Karpas-422 (cell line): ENCODE measurements at regions not wholly inside any gene's neighbourhood (a gene's known extent, or its start where the extent isn't known, plus 50 kb on each side); places are given as distances from the start of the nearest gene placed in this dataset.

ENCODE experiments used
- DNase-seq: peaks from one replicate; pipeline ENCODE4 v3.0.0-alpha.2; 2015
- H2AFZ ChIP-seq: fragments of 200-600 bp; sonication (generic); 2 replicates; pipeline ENCODE4 v1.6.1; 2014; ENCODE audit warnings: antibody characterized with exemption, low read length, mixed read lengths
- H3K27ac ChIP-seq: fragments of 200-600 bp; sonication (generic); 2 replicates; pipeline ENCODE4 v1.5.1; 2014; ENCODE audit warnings: mild to moderate bottlenecking, low read length, moderate library complexity
- H3K27me3 ChIP-seq: fragments of 200-600 bp; sonication (generic); 2 replicates; pipeline ENCODE4 v1.6.1; 2014; ENCODE audit warnings: low read length, mixed read lengths
- H3K36me3 ChIP-seq: fragments of 200-600 bp; sonication (generic); 2 replicates; pipeline ENCODE4 v1.6.1; 2014; ENCODE audit warnings: low read length, mixed read lengths; ENCODE audit not compliant: insufficient read depth
- H3K4me1 ChIP-seq: fragments of 200-600 bp; sonication (generic); 2 replicates; pipeline ENCODE4 v1.6.1; 2014; ENCODE audit warnings: mild to moderate bottlenecking, low read length, mixed read lengths
- H3K4me2 ChIP-seq: fragments of 200-600 bp; sonication (generic); 2 replicates; pipeline ENCODE4 v1.6.1; 2014; ENCODE audit warnings: low read length, low read depth, mild to moderate bottlenecking; ENCODE audit not compliant: poor library complexity, severe bottlenecking
- H3K4me3 ChIP-seq: fragments of 200-600 bp; sonication (generic); 2 replicates; pipeline ENCODE4 v1.5.1; 2014; ENCODE audit warnings: mild to moderate bottlenecking, antibody characterized with exemption, low read length, mixed read lengths
- H3K79me2 ChIP-seq: fragments of 200-600 bp; sonication (generic); 2 replicates; pipeline ENCODE4 v1.6.1; 2014; ENCODE audit warnings: mild to moderate bottlenecking, low read length, mixed read lengths
- H3K9ac ChIP-seq: fragments of 200-600 bp; sonication (generic); 2 replicates; pipeline ENCODE4 v1.6.0; 2014; ENCODE audit warnings: low read length
- H3K9me2 ChIP-seq: fragments of 200-600 bp; sonication (generic), shearing (Covaris generic); replicated peaks from 2 replicates; pipeline ENCODE4 v1.6.0; 2014; ENCODE audit warnings: mild to moderate bottlenecking, low read length, moderate library complexity; ENCODE audit not compliant: insufficient read depth
- H3K9me3 ChIP-seq: fragments of 300-700, 200-600 bp; sonication (generic); 2 replicates; pipeline ENCODE4 v1.6.1; 2014; ENCODE audit warnings: low read length, mixed read lengths
- H4K20me1 ChIP-seq: fragments of 200-600 bp; sonication (generic); 2 replicates; pipeline ENCODE4 v1.6.1; 2014; ENCODE audit warnings: mild to moderate bottlenecking, antibody characterized with exemption, low read length, low read depth; ENCODE audit not compliant: insufficient read depth

DNA sequence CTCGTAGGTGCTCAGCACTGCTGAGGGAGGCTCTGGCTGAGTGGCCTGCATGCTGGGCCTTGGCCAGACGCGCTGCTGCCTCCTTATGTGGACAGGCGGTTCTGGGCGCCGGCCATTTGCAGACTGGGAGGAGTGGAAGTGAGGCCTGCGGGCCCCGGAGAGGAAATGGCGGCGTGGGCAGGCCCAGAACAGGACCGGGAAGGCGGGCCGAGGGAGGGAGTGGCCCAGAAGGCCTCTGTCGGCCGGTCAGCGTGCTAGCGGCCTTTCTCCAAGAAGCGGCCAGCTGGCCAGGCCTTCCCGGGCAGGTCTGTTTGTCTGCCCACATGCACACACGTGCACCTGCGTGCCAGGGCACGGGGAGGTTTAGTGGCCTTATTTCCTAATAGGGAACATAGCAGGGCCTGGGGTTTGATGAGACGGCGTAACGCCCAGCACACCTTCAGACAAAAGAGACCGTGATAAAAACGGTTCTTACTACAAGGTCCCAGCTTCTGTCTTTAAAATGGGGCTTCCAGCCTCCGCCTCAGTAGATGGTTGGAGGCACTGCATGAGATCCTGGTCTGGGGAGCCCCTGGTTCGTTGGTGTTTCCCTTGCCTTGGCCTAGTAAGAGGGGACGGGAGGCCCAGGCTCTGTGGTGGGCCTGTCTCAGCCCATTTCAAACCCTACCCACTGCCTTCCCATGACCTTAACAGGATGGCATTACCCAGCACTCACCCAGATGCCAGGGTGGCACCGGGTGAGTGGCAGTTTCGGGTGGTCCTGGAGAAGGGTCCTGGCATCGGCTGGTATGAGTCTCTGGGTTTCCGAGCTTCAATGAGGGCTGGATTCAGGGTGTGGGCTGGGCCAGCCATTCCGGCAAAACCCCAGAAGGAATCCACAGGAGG lies 65.1 kb upstream of the PPARA start:
- Histone ChIP-seq H3K4me1 (no peaks in the 10 kb centered on the region), H2AFZ (no peak overlapping the region), H3K27me3 (no peaks in the 10 kb centered on the region), H3K9me2 (no peaks in the 10 kb centered on the region), H3K9ac (no peak overlapping the region), H4K20me1 (peaks cover 10% of the 10 kb centered on the region), H3K79me2 (peaks cover 72% of the 10 kb centered on the region), H3K9me3 (no peaks in the 10 kb centered on the region), H3K4me2 (no peak overlapping the region), H3K27ac (no peak overlapping the region), H3K36me3 (no peaks in the 10 kb centered on the region), H3K4me3 (no peak overlapping the region)
- no peak for DNase-seq

DNA sequence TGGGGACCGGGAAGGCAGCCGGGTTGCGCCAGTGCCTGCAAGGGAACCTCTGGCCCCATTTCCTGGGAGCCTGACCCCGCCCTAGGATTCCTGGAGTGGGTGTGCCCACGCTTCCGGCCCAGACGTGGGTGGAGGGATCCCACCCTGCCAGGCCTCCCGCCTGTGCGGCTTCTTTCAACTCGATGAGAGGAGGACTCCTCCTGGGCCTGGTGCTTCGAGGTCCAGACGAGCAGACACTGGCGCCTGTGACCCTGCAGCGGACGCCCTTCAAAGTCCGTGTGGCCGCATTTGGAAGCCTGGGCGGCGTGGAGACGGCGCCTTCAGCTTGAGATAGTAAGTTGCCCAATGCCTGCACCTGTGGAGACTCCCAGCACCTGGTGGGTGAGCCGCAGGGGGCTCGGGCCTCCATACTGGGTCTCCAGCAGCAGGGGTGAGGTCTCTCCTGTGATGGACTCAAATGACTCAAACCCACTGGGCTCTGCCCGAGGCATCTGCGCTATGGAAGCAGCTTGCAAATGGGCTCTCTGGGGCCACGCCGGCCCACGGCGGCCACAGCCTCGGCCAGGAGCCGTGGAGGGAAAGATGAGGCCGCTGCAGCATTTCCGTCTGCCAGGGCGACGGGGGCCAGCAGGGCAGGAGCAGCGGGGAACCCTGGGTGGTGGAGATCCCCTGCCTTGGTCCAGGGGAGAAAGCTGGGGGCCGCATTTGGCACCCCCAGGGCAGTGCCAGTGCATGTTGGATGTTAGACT lies 64.3 kb upstream of the PPARA start:
- H3K4me2 ChIP-seq, result no peak overlapping the region
- no peak for DNase-seq
- H2AFZ ChIP-seq, result no peak overlapping the region
- H3K9me3 ChIP-seq, result no peaks in the 10 kb centered on the region
- peaks cover 71% of the 10 kb centered on the region for H3K79me2 ChIP-seq
- no peak overlapping the region for H3K4me3 ChIP-seq
- no peaks in the 10 kb centered on the region for H3K27me3 ChIP-seq
- no peaks in the 10 kb centered on the region for H3K4me1 ChIP-seq
- H3K9me2 ChIP-seq, result no peaks in the 10 kb centered on the region
- H4K20me1 ChIP-seq, result peaks cover 10% of the 10 kb centered on the region
- no peak overlapping the region for H3K27ac ChIP-seq
- H3K9ac ChIP-seq, result no peak overlapping the region
- 0 out of 2 replicates have a peak, but pooled peaks cover 5% of the 10 kb centered on the region for H3K36me3 ChIP-seq

DNA sequence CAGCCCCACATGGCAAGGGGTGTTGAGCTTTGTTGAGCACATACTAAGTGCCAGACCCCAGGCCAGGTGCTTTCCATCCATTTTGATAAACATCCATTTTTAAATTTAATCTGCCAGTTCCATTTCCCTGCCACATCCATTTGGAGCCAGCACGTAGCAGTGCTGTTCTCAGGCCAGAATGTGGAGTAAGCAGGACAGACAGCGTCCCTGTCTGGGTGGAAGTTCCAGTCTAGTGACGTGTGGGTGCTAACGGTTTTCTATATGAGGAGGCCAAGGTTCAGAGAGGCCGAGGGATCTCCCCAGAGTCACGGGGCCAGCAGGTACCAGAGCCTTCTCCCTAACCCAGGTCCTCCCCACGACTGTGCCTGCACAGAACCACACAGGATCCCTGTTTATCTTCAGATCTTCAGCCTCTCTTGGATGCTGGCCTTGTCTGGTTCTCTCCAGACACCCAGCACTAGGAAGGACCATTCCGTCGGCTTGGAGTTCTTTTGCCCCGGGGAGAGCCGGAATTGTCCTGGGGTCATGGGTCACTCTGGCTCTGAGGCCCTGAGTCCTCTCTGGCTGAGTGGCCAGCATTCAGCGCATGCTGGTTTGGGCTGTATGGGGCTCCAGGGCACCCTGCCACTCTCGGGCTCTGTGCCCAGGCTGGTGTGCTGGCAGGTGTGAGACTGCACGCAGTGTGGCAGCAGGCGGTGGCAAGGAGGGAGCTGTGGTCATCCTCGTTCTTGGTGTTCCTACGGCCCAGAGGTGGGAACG lies 63.6 kb upstream of the PPARA start:
- H2AFZ ChIP-seq, result no peak overlapping the region
- 0 out of 2 replicates have a peak, but pooled peaks cover 5% of the 10 kb centered on the region for H3K36me3 ChIP-seq
- H4K20me1 ChIP-seq, result peaks cover 10% of the 10 kb centered on the region
- H3K9ac ChIP-seq, result no peak overlapping the region
- H3K27ac ChIP-seq, result no peak overlapping the region
- no peaks in the 10 kb centered on the region for H3K9me3 ChIP-seq
- no peaks in the 10 kb centered on the region for H3K9me2 ChIP-seq
- H3K79me2 ChIP-seq, result peaks cover 69% of the 10 kb centered on the region
- no peak for DNase-seq
- H3K4me1 ChIP-seq, result no peaks in the 10 kb centered on the region
- no peak overlapping the region for H3K4me3 ChIP-seq
- no peak overlapping the region for H3K4me2 ChIP-seq
- no peaks in the 10 kb centered on the region for H3K27me3 ChIP-seq

DNA sequence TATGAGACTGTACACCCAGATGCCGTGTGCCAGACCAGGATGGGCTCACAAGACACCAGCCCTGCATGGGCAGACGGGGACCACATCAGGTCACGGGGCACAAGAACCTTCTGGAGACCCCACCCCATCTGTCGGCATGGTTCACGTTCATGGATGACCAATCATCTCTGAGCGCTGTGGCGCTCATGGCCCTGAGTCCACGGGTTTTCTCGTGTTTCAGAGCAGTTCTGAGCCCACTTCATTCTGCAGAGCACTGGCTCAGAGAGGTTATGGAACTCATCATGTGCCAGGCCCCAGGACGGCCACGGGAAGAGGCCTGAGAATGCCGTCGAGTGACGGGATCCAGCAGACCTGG lies 63.0 kb upstream of the PPARA start:
- no peak overlapping the region for H3K27ac ChIP-seq
- no peak overlapping the region for H3K4me2 ChIP-seq
- peaks cover 10% of the 10 kb centered on the region for H4K20me1 ChIP-seq
- peaks cover 67% of the 10 kb centered on the region for H3K79me2 ChIP-seq
- no peak for DNase-seq
- no peak overlapping the region for H3K4me3 ChIP-seq
- no peaks in the 10 kb centered on the region for H3K27me3 ChIP-seq
- no peaks in the 10 kb centered on the region for H3K9me2 ChIP-seq
- H3K9ac ChIP-seq, result no peak overlapping the region
- no peaks in the 10 kb centered on the region for H3K9me3 ChIP-seq
- H2AFZ ChIP-seq, result no peak overlapping the region
- H3K4me1 ChIP-seq, result no peaks in the 10 kb centered on the region
- H3K36me3 ChIP-seq, result 0 out of 2 replicates have a peak, but pooled peaks cover 5% of the 10 kb centered on the region

DNA sequence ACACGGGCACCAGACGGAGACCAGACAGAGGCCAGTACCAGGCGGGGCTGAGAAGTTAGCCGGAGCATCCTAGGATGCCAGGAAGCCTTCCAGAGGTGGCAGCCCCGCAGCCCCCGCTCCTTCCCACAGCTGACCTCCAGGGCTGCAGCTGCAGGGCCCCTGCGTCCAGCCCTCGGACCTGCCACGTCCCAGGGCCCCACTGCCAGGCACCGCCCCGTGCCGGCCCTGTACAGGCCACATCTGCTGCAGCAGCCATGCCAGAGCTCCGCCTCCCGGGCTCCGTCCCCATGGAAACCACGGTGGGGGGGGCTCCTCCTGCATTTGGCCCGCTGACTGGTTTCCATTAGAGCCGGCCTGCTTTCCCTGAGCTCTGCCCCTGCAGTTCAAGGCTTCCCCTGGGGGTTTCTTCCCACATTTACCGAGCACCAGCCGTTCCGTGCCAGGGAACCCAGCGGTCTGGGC lies 62.5 kb upstream of the PPARA start:
- Histone ChIP-seq H3K27me3 (no peaks in the 10 kb centered on the region), H3K36me3 (0 out of 2 replicates have a peak, but pooled peaks cover 5% of the 10 kb centered on the region), H3K4me3 (no peak overlapping the region), H3K79me2 (peaks cover 66% of the 10 kb centered on the region), H2AFZ (no peak overlapping the region), H3K9me3 (no peaks in the 10 kb centered on the region), H3K9ac (no peak overlapping the region), H3K27ac (no peak overlapping the region), H3K4me1 (no peaks in the 10 kb centered on the region), H4K20me1 (peaks cover 10% of the 10 kb centered on the region), H3K9me2 (no peaks in the 10 kb centered on the region), H3K4me2 (no peak overlapping the region)
- peak; percentile 65 for DNase-seq

DNA sequence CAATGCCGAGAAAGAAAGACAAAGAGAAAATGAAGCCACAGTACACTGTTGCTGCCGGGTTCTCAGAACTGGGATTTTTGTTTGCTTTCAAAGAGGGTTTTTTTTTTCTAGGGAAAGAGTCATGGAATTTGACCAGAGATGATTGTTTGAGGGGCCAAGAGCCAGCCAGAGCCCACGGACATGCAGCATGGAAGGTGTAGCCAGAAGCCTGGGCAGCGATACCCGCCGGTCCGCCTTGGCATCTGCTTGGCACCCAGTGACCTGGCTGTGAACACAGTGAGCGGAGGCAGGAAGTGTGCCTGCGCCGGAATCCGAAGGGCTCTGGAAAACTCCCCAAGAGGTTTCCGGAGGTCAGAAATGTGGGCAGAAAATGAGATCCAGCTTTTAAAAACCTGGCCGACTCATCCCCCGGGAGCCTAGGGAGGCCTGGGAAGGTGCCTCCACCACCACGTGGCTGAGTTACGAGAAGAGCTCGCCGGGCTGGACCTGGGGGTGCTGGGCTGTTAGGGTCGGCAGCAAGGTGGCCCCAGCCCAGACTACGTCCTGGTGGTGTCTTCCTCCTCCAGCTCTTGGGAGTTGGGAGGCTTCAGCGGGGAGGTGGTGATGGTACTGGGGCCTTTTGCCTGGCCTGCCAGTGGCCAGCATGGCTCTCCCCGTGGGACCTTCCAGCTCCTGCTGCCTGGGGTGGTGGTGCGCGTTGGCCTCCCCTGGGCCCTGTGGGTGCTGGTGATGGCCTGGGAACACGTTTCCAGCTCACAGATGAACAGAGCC lies 61.6 kb upstream of the PPARA start:
- no peak overlapping the region for H2AFZ ChIP-seq
- H3K9ac ChIP-seq, result no peak overlapping the region
- no peaks in the 10 kb centered on the region for H3K4me1 ChIP-seq
- peaks cover 10% of the 10 kb centered on the region for H4K20me1 ChIP-seq
- no peak overlapping the region for H3K27ac ChIP-seq
- no peaks in the 10 kb centered on the region for H3K27me3 ChIP-seq
- H3K9me2 ChIP-seq, result no peaks in the 10 kb centered on the region
- H3K79me2 ChIP-seq, result peaks cover 58% of the 10 kb centered on the region
- no peak for DNase-seq
- no peak overlapping the region for H3K4me2 ChIP-seq
- H3K4me3 ChIP-seq, result no peak overlapping the region
- 0 out of 2 replicates have a peak, but pooled peaks cover 5% of the 10 kb centered on the region for H3K36me3 ChIP-seq
- no peaks in the 10 kb centered on the region for H3K9me3 ChIP-seq

DNA sequence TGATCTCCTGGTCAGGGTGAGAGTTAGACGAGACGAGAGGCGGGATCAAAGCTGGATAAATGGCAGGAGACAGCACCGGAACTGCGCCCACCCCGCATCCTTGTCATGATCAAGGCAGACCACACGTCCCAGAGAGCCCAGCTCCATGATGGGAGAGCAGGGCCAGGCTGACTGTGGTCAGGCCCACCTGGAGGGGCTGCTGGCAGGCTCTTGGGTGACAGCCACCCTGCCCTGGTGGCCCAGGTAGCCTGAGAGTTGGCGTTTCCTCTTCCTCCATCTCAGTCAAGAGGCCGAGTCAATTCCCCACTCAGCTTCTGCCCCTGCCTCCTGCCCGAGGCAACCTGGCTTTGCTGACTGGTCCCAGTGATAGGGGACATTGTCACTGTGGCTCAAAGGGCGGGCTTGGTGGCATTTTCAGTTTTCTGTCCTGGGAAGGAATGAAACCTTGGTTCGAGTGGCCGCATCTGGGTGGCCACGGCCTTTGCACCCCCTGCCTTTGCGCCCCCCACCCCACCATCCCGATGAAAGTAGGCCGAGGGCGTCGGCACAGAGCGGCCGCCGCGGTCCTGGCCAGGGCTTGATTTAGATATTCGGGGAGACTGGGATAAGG lies 60.8 kb upstream of the PPARA start:
- no peak for DNase-seq
- Histone ChIP-seq H3K9ac (no peak overlapping the region), H3K9me2 (no peaks in the 10 kb centered on the region), H3K36me3 (0 out of 2 replicates have a peak, but pooled peaks cover 5% of the 10 kb centered on the region), H3K27ac (no peak overlapping the region), H3K79me2 (peaks cover 52% of the 10 kb centered on the region), H3K9me3 (no peaks in the 10 kb centered on the region), H3K27me3 (no peaks in the 10 kb centered on the region), H3K4me1 (no peaks in the 10 kb centered on the region), H3K4me3 (no peak overlapping the region), H4K20me1 (peaks cover 4% of the 10 kb centered on the region; the same call in 1 of the 2 replicates), H2AFZ (no peak overlapping the region), H3K4me2 (no peak overlapping the region)
